Right lobe of liver (tissue), 6 donors: ENCODE measurements at regions not wholly inside any gene's neighbourhood (a gene's known extent, or its start where the extent isn't known, plus 50 kb on each side); places are given as distances from the start of the nearest gene placed in this dataset.

Experiments used
- ATAC-seq, 4 donors: fragments of 200-7000 bp; cut with Tn5 transposase; one replicate each; pipeline ENCODE4 v1.9.1; 2020; ENCODE audit warnings: mild to moderate bottlenecking in 4 of 4, moderate library complexity in 4 of 4
- DNase-seq, 3 donors: peaks; one replicate each; pipeline ENCODE4 v3.0.0-alpha.2; 2020
- H3K27ac ChIP-seq, 3 donors: fragments of 200-600 bp; one replicate each; pipeline ENCODE4 v1.8.0; 2022
- H3K27me3 ChIP-seq, 2 donors: fragments of 200-600 bp; one replicate each; pipeline ENCODE4 v1.8.0; 2022
- H3K36me3 ChIP-seq, 4 donors: fragments of 200-600 bp; sonication (generic) in 1 of 4; one replicate each; pipeline versions ENCODE4 v1.5.1 to v1.8.0; 2017 to 2022; ENCODE audit warnings: control low read depth in 1 of 4
- H3K4me1 ChIP-seq, 4 donors: fragments of 200-600 bp; sonication (generic) in 1 of 4; one replicate each; pipeline versions ENCODE4 v1.5.1 to v1.8.0; 2017 to 2022; ENCODE audit warnings: control low read depth in 1 of 4
- H3K4me3 ChIP-seq, 3 donors: fragments of 200-600 bp; one replicate each; pipeline ENCODE4 v1.8.0; 2022
- H3K9me3 ChIP-seq, 4 donors: fragments of 200-600 bp; sonication (generic) in 1 of 4; one replicate each; pipeline versions ENCODE4 v1.5.1 to v1.8.0; 2017 to 2022; ENCODE audit warnings: control low read depth in 1 of 4
- CTCF ChIP-seq, 4 donors: fragments of 200-600 bp in 3 of 4; fragments of 450-650 bp in 1 of 4; IDR thresholded peaks; one replicate each; pipeline versions ENCODE4 v1.5.1 to v1.8.0; 2016 to 2022; ENCODE audit warnings: antibody characterized with exemption in 4 of 4, mild to moderate bottlenecking in 2 of 4
- POLR2A ChIP-seq: fragments of 450-650 bp; IDR thresholded peaks from one replicate; pipeline ENCODE4 v1.6.1; 2017; ENCODE audit warnings: antibody characterized with exemption, mild to moderate bottlenecking
- WGBS: methylation state at CpG from one replicate; pipeline ENCODE4 v1.1.6; 2018; ENCODE audit warnings: low coverage, low lambda C conversion rate; ENCODE audit not compliant: insufficient coverage; ENCODE audit errors: missing lambda C conversion rate; 5-methylcytosine and 5-hydroxymethylcytosine counted together
- intact Hi-C, 2 donors: fragments of 100-400 bp; cut with DNase I; formaldehyde crosslinking; loops; one replicate each; pipeline versions ENCODE4 v1.11.2 to v1.14.1; 2022
- donor health status: DM: no; HTN: yes; CAD: no.
- donor health status: DM: no; HTN: no; CAD: no.
- donor health status: DM: no; HTN: no; CAD: no.
- donor health status: DM: no; HTN: yes; CAD: no.
- donor health status: DM: no; HTN: yes; CAD: no.

GRCh38 chr9:91036826-91037510 is 235.3 kb downstream of the SYK start:
- DNase-seq (peak; percentile 86 to 92 (median 90)), ATAC-seq (peak; percentile 92 to 97 (median 96))
- intact Hi-C loops: loop anchor here in 1 of 2 donors (5.0 kb wide), 1 partner anchor 390 kb away; no protein-coding TSS in a partner anchor
- H3K36me3 ChIP-seq: no peaks in the 10 kb centered on the region
- H3K9me3 ChIP-seq: no peaks in the 10 kb centered on the region
- peak; percentile 58 for TF ChIP-seq POLR2A
- TF ChIP-seq CTCF (IDR thresholded peaks at IDR 0.05): peak; percentile 69 to 75 (median 70)
- peak overlapping the region in 2 of 3 donors; percentile 19 to 23 for H3K4me3 ChIP-seq
- peaks cover 0 to 22% (median 9%) of the 10 kb centered on the region in 4 donors for H3K4me1 ChIP-seq
- 17% methylated on average over 2 of the region's 32 CpGs for WGBS
- H3K27me3 ChIP-seq: no peaks in the 10 kb centered on the region
- H3K27ac ChIP-seq: peak overlapping the region; percentile 59 to 87 (median 65)

GRCh38 chr9:91037511-91038482 is 236.2 kb downstream of the SYK start:
- intact Hi-C loops: loop anchor here in 1 of 2 donors (5.0 kb wide), 1 partner anchor 390 kb away; no protein-coding TSS in a partner anchor
- TF ChIP-seq POLR2A (no peak), CTCF (IDR thresholded peaks at IDR 0.05) (no peak)
- 35% methylated on average over 18 of the region's 22 CpGs for WGBS

GRCh38 chr9:91038483-91039124 is 237.0 kb downstream of the SYK start:
- Histone ChIP-seq H3K27ac (peak overlapping the region; percentile 59 to 87 (median 65)), H3K9me3 (no peaks in the 10 kb centered on the region), H3K27me3 (no peaks in the 10 kb centered on the region), H3K4me3 (no peak overlapping the region), H3K36me3 (no peaks in the 10 kb centered on the region), H3K4me1 (peaks cover 0 to 22% (median 9%) of the 10 kb centered on the region in 4 donors)
- ATAC-seq (no peak), DNase-seq (no peak)
- TF ChIP-seq CTCF (IDR thresholded peaks at IDR 0.05) (no peak), POLR2A (no peak)
- WGBS: 94% methylated on average over 8 of the region's 10 CpGs
- intact Hi-C loops: loop anchor here in 1 of 2 donors (5.0 kb wide), 1 partner anchor 389 kb away; no protein-coding TSS in a partner anchor

More at GRCh38 chr9:91037511-91038482, 236.2 kb downstream of the SYK start:
- Histone ChIP-seq H3K27ac (peak overlapping the region; percentile 59 to 87 (median 65)), H3K9me3 (no peaks in the 10 kb centered on the region), H3K4me3 (no peak overlapping the region), H3K27me3 (no peaks in the 10 kb centered on the region), H3K36me3 (no peaks in the 10 kb centered on the region), H3K4me1 (peaks cover 0 to 22% (median 9%) of the 10 kb centered on the region in 4 donors)
- ATAC-seq (peak; percentile 62 to 76 (median 69)), DNase-seq (peak; percentile 80 to 85 (median 83))
